ENCODE measurements at regions not wholly inside any gene's neighbourhood (a gene's known extent, or its start where the extent isn't known, plus 50 kb on each side); places are given as distances from the start of the nearest gene placed in this dataset.

- TF ChIP-seq CTCF (IDR thresholded peaks at IDR 0.05; ENCODE audit: insufficient read depth, low read length, severe bottlenecking): no peak
- H3K4me3 ChIP-seq (ENCODE audit: low read depth, low read length): no peak overlapping the region
- no peak for FAIRE-seq
- H3K27me3 ChIP-seq (ENCODE audit: control insufficient read depth, insufficient read depth, low read length): no peaks in the 10 kb centered on the region
- no peak for DNase-seq (ENCODE audit: low read depth)
- no peaks in the 10 kb centered on the region for H3K36me3 ChIP-seq (ENCODE audit: control insufficient read depth, insufficient read depth, low read length)
Measured at GRCh38 chr13:69604698-69605097, 502.9 kb upstream of the ATXN8OS start.

DNA sequence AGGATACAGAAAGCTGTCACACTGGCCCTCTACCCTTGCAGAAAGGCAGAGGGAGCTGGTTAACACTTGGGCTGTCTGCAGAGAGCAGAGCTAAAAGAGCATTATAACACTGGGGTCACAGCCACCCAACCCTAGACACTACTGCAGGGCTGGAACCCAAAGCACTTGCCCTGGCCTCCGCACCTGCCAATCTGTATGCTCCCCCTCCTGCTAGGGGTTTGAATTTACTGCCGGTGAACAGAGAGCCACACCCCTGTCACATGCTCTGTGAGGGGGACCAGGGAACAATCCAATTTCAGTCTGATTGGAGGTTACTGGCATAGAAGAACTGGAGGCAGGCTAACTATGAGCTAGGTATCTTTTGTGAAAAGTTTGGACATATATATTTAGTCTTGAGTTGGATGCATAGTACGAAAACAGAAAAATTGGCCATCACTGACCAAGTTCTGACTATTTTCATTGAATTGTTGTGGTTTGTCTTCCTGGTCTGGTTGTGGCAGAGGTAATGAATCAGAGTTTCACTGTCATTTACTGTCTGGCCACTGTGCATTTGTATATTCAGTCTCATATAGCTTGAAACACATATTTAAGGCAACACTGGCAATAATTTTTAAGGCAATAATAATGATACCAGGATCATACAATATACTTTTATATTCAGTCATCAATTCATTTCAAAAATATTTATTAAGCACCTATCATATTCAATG lies 504.3 kb upstream of the ATXN8OS start:
- TF ChIP-seq CTCF (IDR thresholded peaks at IDR 0.05; ENCODE audit: insufficient read depth, low read length, severe bottlenecking): no peak
- no peaks in the 10 kb centered on the region for H3K36me3 ChIP-seq (ENCODE audit: control insufficient read depth, insufficient read depth, low read length)
- H3K4me3 ChIP-seq (ENCODE audit: low read depth, low read length): no peak overlapping the region
- DNase-seq (ENCODE audit: low read depth): no peak
- FAIRE-seq: no peak
- H3K27me3 ChIP-seq (ENCODE audit: control insufficient read depth, insufficient read depth, low read length): no peaks in the 10 kb centered on the region

GRCh38 chr13:69601661-69602060 lies 506.0 kb upstream of the ATXN8OS start:
- Histone ChIP-seq H3K27me3 (ENCODE audit: control insufficient read depth, insufficient read depth, low read length) (no peaks in the 10 kb centered on the region), H3K36me3 (ENCODE audit: control insufficient read depth, insufficient read depth, low read length) (no peaks in the 10 kb centered on the region), H3K4me3 (ENCODE audit: low read depth, low read length) (no peak overlapping the region)
- no peak for DNase-seq (ENCODE audit: low read depth)
- TF ChIP-seq CTCF (IDR thresholded peaks at IDR 0.05; ENCODE audit: insufficient read depth, low read length, severe bottlenecking): no peak
- FAIRE-seq: no peak

- DNase-seq (ENCODE audit: low read depth): no peak
- TF ChIP-seq CTCF (IDR thresholded peaks at IDR 0.05; ENCODE audit: insufficient read depth, low read length, severe bottlenecking): no peak
Measured at GRCh38 chr13:69600811-69601210, 506.8 kb upstream of the ATXN8OS start.

GRCh38 chr13:69597088-69597487 lies 510.5 kb upstream of the ATXN8OS start:
- DNase-seq (ENCODE audit: low read depth) (no peak), FAIRE-seq (no peak)
- no peaks in the 10 kb centered on the region for H3K27me3 ChIP-seq (ENCODE audit: control insufficient read depth, insufficient read depth, low read length)
- no peak overlapping the region for H3K4me3 ChIP-seq (ENCODE audit: low read depth, low read length)
- TF ChIP-seq CTCF (IDR thresholded peaks at IDR 0.05; ENCODE audit: insufficient read depth, low read length, severe bottlenecking): no peak
- H3K36me3 ChIP-seq (ENCODE audit: control insufficient read depth, insufficient read depth, low read length): no peaks in the 10 kb centered on the region

More at GRCh38 chr13:69600811-69601210, 506.8 kb upstream of the ATXN8OS start:
- no peak for FAIRE-seq
- Histone ChIP-seq H3K36me3 (ENCODE audit: control insufficient read depth, insufficient read depth, low read length) (no peaks in the 10 kb centered on the region), H3K4me3 (ENCODE audit: low read depth, low read length) (no peak overlapping the region), H3K27me3 (ENCODE audit: control insufficient read depth, insufficient read depth, low read length) (no peaks in the 10 kb centered on the region)

DNA sequence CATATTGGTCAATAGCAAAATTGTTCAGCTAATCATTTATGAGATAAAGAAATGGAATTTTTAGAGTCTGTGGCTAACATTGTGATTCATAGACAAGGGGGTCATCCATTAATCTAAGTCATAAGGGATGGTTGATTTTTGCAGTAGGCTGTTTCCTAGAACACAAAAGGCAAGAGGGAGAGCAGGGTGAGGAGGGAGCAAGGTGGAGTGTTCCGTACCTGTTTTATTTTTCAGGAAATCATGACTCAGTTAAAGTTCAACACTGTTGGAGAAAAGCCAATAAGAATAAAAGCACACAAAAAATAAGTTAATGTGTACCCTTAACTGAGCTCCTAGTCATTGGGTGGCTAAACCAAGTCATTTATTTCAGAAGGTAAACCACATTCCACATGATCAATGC lies 512.4 kb upstream of the ATXN8OS start:
- H3K36me3 ChIP-seq (ENCODE audit: control insufficient read depth, insufficient read depth, low read length): no peaks in the 10 kb centered on the region
- no peak overlapping the region for H3K4me3 ChIP-seq (ENCODE audit: low read depth, low read length)
- FAIRE-seq: no peak
- no peak for TF ChIP-seq CTCF (IDR thresholded peaks at IDR 0.05; ENCODE audit: insufficient read depth, low read length, severe bottlenecking)
- no peak for DNase-seq (ENCODE audit: low read depth)
- no peaks in the 10 kb centered on the region for H3K27me3 ChIP-seq (ENCODE audit: control insufficient read depth, insufficient read depth, low read length)
